GM12891 (cell line): ENCODE measurements at regions not wholly inside any gene's neighbourhood (a gene's known extent, or its start where the extent isn't known, plus 50 kb on each side); places are given as distances from the start of the nearest gene placed in this dataset.

ENCODE experiments used
- PAX5 ChIP-seq: IDR thresholded peaks from 2 replicates; pipeline ENCODE4 v1.6.1; 2011; ENCODE audit warnings: low read length, moderate library complexity, mild to moderate bottlenecking; ENCODE audit not compliant: insufficient read depth, severe bottlenecking
- POLR2A ChIP-seq: IDR thresholded peaks from 2 replicates; pipeline ENCODE4 v1.6.1; 2011; ENCODE audit warnings: low read depth, low read length, control low read depth

DNA sequence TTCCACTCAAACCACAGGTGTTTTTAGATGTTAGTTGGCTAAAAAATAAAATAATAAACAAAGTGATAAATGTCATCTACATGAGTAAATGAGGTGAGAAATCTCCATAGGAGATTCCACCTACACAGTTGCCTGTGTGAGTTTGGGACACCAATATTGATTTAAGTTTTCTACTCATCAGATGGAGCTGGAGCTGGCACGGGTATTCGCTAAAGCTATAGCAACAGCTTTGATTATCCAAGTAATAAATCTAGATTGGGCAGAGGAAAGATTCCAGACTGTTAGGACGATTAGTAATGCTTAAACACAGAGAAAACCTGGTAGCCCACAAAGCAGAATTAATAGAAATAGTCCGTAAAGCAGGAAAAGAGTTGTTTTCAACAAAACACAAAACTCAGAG, 313.9 kb downstream of the PABPC4L start:
- TF ChIP-seq POLR2A (no peak), PAX5 (no peak)
